Spleen (tissue), 11 donors: ENCODE measurements at regions not wholly inside any gene's neighbourhood (a gene's known extent, or its start where the extent isn't known, plus 50 kb on each side); places are given as distances from the start of the nearest gene placed in this dataset.

Source experiments
- DNase-seq: peaks from one replicate; pipeline ENCODE4 v3.0.0-alpha.2; 2020
- H3K27ac ChIP-seq, 8 donors: fragments of 200-600 bp; sonication (generic) in 7 of 8; 1 replicate in 4 of 8; 2 replicates in 4 of 8; pipeline versions ENCODE4 v1.5.0 to v1.8.0; 2016 to 2021; ENCODE audit warnings: inconsistent platforms in 4 of 8, mild to moderate bottlenecking in 4 of 8, moderate library complexity in 1 of 8
- H3K27me3 ChIP-seq, 7 donors: fragments of 200-600 bp; sonication (generic) in 6 of 7; replicated peaks in 1 of 7; 1 replicate in 4 of 7; 2 replicates in 3 of 7; pipeline versions ENCODE4 v1.5.0 to v1.8.0; 2016 to 2021; ENCODE audit warnings: inconsistent platforms in 3 of 7, mild to moderate bottlenecking in 1 of 7
- H3K36me3 ChIP-seq, 6 donors: fragments of 200-600 bp; sonication (generic) in 5 of 6; 1 replicate in 4 of 6; 2 replicates in 2 of 6; pipeline versions ENCODE4 v1.5.0 to v1.8.0; 2016 to 2021; ENCODE audit warnings: inconsistent platforms in 2 of 6
- H3K4me1 ChIP-seq, 6 donors: fragments of 200-600 bp; sonication (generic) in 5 of 6; 1 replicate in 3 of 6; 2 replicates in 3 of 6; pipeline versions ENCODE4 v1.5.0 to v1.8.0; 2016 to 2021; ENCODE audit warnings: inconsistent platforms in 3 of 6
- H3K4me3 ChIP-seq, 8 donors: fragments of 200-600 bp; sonication (generic) in 7 of 8; 1 replicate in 4 of 8; 2 replicates in 4 of 8; pipeline versions ENCODE4 v1.5.0 to v1.8.0; 2016 to 2021; ENCODE audit warnings: inconsistent platforms in 4 of 8, mild to moderate bottlenecking in 4 of 8, moderate library complexity in 2 of 8
- H3K9me3 ChIP-seq, 8 donors: fragments of 200-600 bp; sonication (generic) in 7 of 8; 1 replicate in 4 of 8; 2 replicates in 4 of 8; pipeline versions ENCODE4 v1.5.0 to v1.8.0; 2016 to 2021; ENCODE audit warnings: inconsistent platforms in 4 of 8
- CTCF ChIP-seq, 11 experiments: fragments of 200-600 bp in 7 of 11; fragments of 450-650 bp in 4 of 11; sonication (generic) in 4 of 11; IDR thresholded peaks in 8 of 11; conservative IDR thresholded peaks in 3 of 11; 1 replicate in 7 of 11; 2 replicates in 4 of 11; pipeline versions ENCODE4 v1.4.0 to v1.8.0; 2016 to 2021; ENCODE audit warnings: antibody characterized with exemption in 11 of 11, inconsistent platforms in 4 of 11, mild to moderate bottlenecking in 1 of 11
- POLR2A ChIP-seq, 3 donors: fragments of 450-650 bp; IDR thresholded peaks; one replicate each; pipeline ENCODE4 v1.5.1; 2017; ENCODE audit warnings: antibody characterized with exemption in 3 of 3, mild to moderate bottlenecking in 1 of 3
- POLR2AphosphoS5 ChIP-seq, 3 donors: sonication (generic); formaldehyde crosslinking; IDR thresholded peaks; one replicate each; pipeline ENCODE4 v1.5.1; 2017; ENCODE audit warnings: antibody characterized with exemption in 3 of 3
- WGBS, 5 donors: extraction: QIAGEN DNeasy Blood & Tissue Kit in 3 of 5; methylation state at CpG; one replicate each; pipeline versions ENCODE4 v1.1.5 to v1.1.7; 2013 to 2018; 5-methylcytosine and 5-hydroxymethylcytosine counted together
- intact Hi-C: fragments of 100-400 bp; cut with DNase I; formaldehyde crosslinking; loops from one replicate; pipeline ENCODE4 v1.15.0; 2023; ENCODE audit warnings: low total_unique reads
- donor health status: healthy with polysubstance abuse.
- donor health status: DM: no; HTN: no; CAD: no; lungs with moderate emphysema.
- donor health status: DM: no; HTN: no; CAD: no.
- donor health status: Bipolar disorder and iron deficiency.
- donor health status: healthy.
- donor health status: DM: no; HTN: no; CAD: no.
- donor health status: DM: yes; HTN: yes; CAD: no.

GRCh38 chr13:81409284-81409683, 1068.4 kb upstream of the SPRY2 start:
- Histone ChIP-seq H3K4me3 (no peak overlapping the region), H3K36me3 (no peaks in the 10 kb centered on the region), H3K9me3 (peaks cover 0 to 8% (median 0%) of the 10 kb centered on the region in 8 donors), H3K4me1 (no peaks in the 10 kb centered on the region), H3K27me3 (no peaks in the 10 kb centered on the region), H3K27ac (no peak overlapping the region)
- intact Hi-C loops: no loop called here
- no peak for DNase-seq
- TF ChIP-seq CTCF (IDR thresholded peaks at IDR 0.05 in 8 of 11, conservative IDR thresholded peaks at IDR 0.05 in 3 of 11) (no peak), POLR2AphosphoS5 (IDR thresholded peaks at IDR 0.05) (no peak), POLR2A (IDR thresholded peaks at IDR 0.05) (no peak)

- intact Hi-C loops: no loop called here
- Histone ChIP-seq H3K27me3 (no peaks in the 10 kb centered on the region), H3K4me3 (no peak overlapping the region), H3K4me1 (no peaks in the 10 kb centered on the region), H3K27ac (no peak overlapping the region), H3K36me3 (no peaks in the 10 kb centered on the region), H3K9me3 (peaks cover 0 to 3% (median 0%) of the 10 kb centered on the region in 8 donors)
- TF ChIP-seq CTCF (IDR thresholded peaks at IDR 0.05 in 8 of 11, conservative IDR thresholded peaks at IDR 0.05 in 3 of 11): no peak
- no peak for TF ChIP-seq POLR2A (IDR thresholded peaks at IDR 0.05)
- no peak for TF ChIP-seq POLR2AphosphoS5 (IDR thresholded peaks at IDR 0.05)
- WGBS, 5 donors: 86 to 96% (median 90%) methylated on average over 2 of the region's 2 CpGs
- DNase-seq: no peak
These were observed 1067.7 kb upstream of the SPRY2 start for GRCh38 chr13:81408647-81409046.

GRCh38 chr13:81406639-81407292, 1065.8 kb upstream of the SPRY2 start:
- Histone ChIP-seq H3K4me1 (no peaks in the 10 kb centered on the region), H3K4me3 (no peak overlapping the region), H3K27me3 (no peaks in the 10 kb centered on the region), H3K27ac (no peak overlapping the region), H3K9me3 (no peaks in the 10 kb centered on the region), H3K36me3 (no peaks in the 10 kb centered on the region)
- no peak for DNase-seq
- intact Hi-C loops: no loop called here
- WGBS, 5 donors: 78 to 85% (median 80%) methylated on average over 4 of the region's 4 CpGs
- no peak for TF ChIP-seq POLR2AphosphoS5 (IDR thresholded peaks at IDR 0.05)
- no peak for TF ChIP-seq POLR2A (IDR thresholded peaks at IDR 0.05)
- TF ChIP-seq CTCF (IDR thresholded peaks at IDR 0.05 in 8 of 11, conservative IDR thresholded peaks at IDR 0.05 in 3 of 11): no peak

- intact Hi-C loops: no loop called here
- no peak for DNase-seq
- Histone ChIP-seq H3K27me3 (no peaks in the 10 kb centered on the region), H3K9me3 (no peaks in the 10 kb centered on the region), H3K27ac (no peak overlapping the region), H3K36me3 (no peaks in the 10 kb centered on the region), H3K4me1 (no peaks in the 10 kb centered on the region), H3K4me3 (no peak overlapping the region)
- WGBS, 5 donors: 30 to 60% (median 54%) methylated on average over 3 of the region's 3 CpGs
- TF ChIP-seq POLR2AphosphoS5 (IDR thresholded peaks at IDR 0.05): no peak
- no peak for TF ChIP-seq CTCF (IDR thresholded peaks at IDR 0.05 in 8 of 11, conservative IDR thresholded peaks at IDR 0.05 in 3 of 11)
- TF ChIP-seq POLR2A (IDR thresholded peaks at IDR 0.05): no peak
These were observed 1065.1 kb upstream of the SPRY2 start for GRCh38 chr13:81406022-81406421.
